ENCODE measurements at regions not wholly inside any gene's neighbourhood (a gene's known extent, or its start where the extent isn't known, plus 50 kb on each side); places are given as distances from the start of the nearest gene placed in this dataset.

GRCh38 chr9:88033359-88033702 is 59.0 kb upstream of the CDK20 start:
- DNase-seq, result no peak

- no peak for DNase-seq
These were observed 54.0 kb upstream of the CDK20 start for GRCh38 chr9:88028338-88028737.

GRCh38 chr9:88026118-88026479 is 51.8 kb upstream of the CDK20 start:
- no peak for DNase-seq

- no peak for DNase-seq
These were observed 51.2 kb upstream of the CDK20 start for GRCh38 chr9:88025411-88026117.

GRCh38 chr9:88024896-88025295 is 50.6 kb upstream of the CDK20 start:
- DNase-seq, result no peak

Measured in inflammatory macrophage treated with lipopolysaccharide for 1 hour (primary cell).